ENCODE measurements at regions not wholly inside any gene's neighbourhood (a gene's known extent, or its start where the extent isn't known, plus 50 kb on each side); places are given as distances from the start of the nearest gene placed in this dataset.
"Not testable (repeated sequence)": the region's sequence is repeated elsewhere in the genome, so short reads cannot be mapped to it uniquely, and the experiment has no call there.

DNA sequence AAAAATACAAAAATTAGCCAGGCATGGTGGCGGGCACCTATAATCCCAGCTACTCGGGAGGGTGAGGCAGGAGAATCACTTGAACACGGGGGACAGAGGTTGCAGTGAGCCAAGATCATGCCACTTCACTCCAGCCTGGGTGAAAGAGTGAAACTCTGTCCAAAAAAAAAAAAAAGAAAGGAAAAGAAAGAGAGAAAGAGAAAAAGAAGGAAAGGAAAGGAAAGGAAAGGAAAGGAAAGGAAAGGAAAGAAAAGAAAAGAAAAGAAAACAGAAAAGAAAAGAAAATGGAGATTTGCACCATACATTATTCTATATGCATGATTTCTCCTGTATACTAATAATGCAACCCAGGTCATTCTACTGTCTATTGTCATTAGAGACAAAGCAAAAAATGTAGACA lies 421.5 kb downstream of the PCDH19 start:
- DNase-seq; H4K12ac ChIP-seq (ENCODE audit: low read depth, low read length); H3K4ac ChIP-seq (ENCODE audit: low read depth, low read length); H2BK120ac ChIP-seq (ENCODE audit: insufficient read depth, low read length, poor library complexity); H3K4me2 ChIP-seq (ENCODE audit: low read length); H2BK5ac ChIP-seq (ENCODE audit: low read depth, low read length, poor library complexity); H3K4me3 ChIP-seq (ENCODE audit: low read depth, low read length); H3K79me2 ChIP-seq (ENCODE audit: control insufficient read depth, insufficient read depth, low read length, poor library complexity); H2AK5ac ChIP-seq (ENCODE audit: low read length); H4K8ac ChIP-seq (ENCODE audit: low read depth, low read length); H3K9me3 ChIP-seq (ENCODE audit: insufficient read depth, low read depth, low read length); H3K36me3 ChIP-seq (ENCODE audit: control insufficient read depth in 1 of 2, insufficient read depth in 2 of 2, low read length in 2 of 2); H3K9ac ChIP-seq (ENCODE audit: low read length); H3K23ac ChIP-seq (ENCODE audit: low read length); H3K18ac ChIP-seq (ENCODE audit: low read length); H2BK12ac ChIP-seq (ENCODE audit: low read length); H2AFZ ChIP-seq (ENCODE audit: insufficient read depth, low read length, poor library complexity); H4K91ac ChIP-seq (ENCODE audit: low read depth, low read length); H3K27me3 ChIP-seq (ENCODE audit: insufficient read depth, low read length); H3K79me1 ChIP-seq (ENCODE audit: low read length); H3K4me1 ChIP-seq (ENCODE audit: control insufficient read depth in 1 of 2, insufficient read depth in 2 of 2, low read length in 2 of 2); H3K27ac ChIP-seq (ENCODE audit: low read depth, low read length); H3K14ac ChIP-seq (ENCODE audit: low read length): not testable (repeated sequence)
- WGBS (ENCODE audit: extremely low coverage, insufficient coverage, insufficient read length), result no CpG with 5 or more reads among the region's 3 CpGs

- WGBS (ENCODE audit: extremely low coverage, insufficient coverage, insufficient read length), result no CpG with 5 or more reads among the region's 3 CpGs
- Histone ChIP-seq H4K12ac (ENCODE audit: low read depth, low read length) (no peak overlapping the region), H3K9ac (ENCODE audit: low read length) (no peak overlapping the region)
Measured at GRCh38 chrX:99973572-99974226, 436.4 kb downstream of the PCDH19 start.

DNA sequence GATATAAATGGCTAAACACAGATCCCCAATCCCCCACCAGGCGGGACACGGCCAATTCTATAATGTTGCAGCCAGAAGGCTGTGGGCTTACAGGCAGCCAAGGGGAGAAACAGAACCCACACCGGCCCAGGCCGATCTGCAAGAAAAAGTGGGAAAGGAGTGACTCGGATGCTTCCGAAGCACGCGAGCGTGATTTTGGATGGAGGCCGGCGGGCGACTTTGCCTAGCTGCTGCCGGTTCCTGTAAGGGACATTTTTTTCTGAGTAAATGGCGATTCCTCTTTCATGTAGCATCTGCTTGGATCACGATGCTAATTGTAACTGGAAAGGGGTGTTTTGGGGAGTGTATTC lies 470.2 kb downstream of the PCDH19 start:
- H3K9me3 ChIP-seq (ENCODE audit: insufficient read depth, low read depth, low read length), result no peaks in the 10 kb centered on the region
- H3K9ac ChIP-seq (ENCODE audit: low read length), result no peak overlapping the region
- H2AK5ac ChIP-seq (ENCODE audit: low read length), result no peak overlapping the region
- no peaks in the 10 kb centered on the region for H3K36me3 ChIP-seq (ENCODE audit: control insufficient read depth in 1 of 2, insufficient read depth in 2 of 2, low read length in 2 of 2)
- H3K23ac ChIP-seq (ENCODE audit: low read length), result no peak overlapping the region
- no peak overlapping the region for H2BK12ac ChIP-seq (ENCODE audit: low read length)
- no peak overlapping the region for H3K4ac ChIP-seq (ENCODE audit: low read depth, low read length)
- H3K4me1 ChIP-seq (ENCODE audit: control insufficient read depth in 1 of 2, insufficient read depth in 2 of 2, low read length in 2 of 2), result no peaks in the 10 kb centered on the region
- H4K8ac ChIP-seq (ENCODE audit: low read depth, low read length), result no peak overlapping the region
- DNase-seq, result no peak
- no peaks in the 10 kb centered on the region for H3K79me2 ChIP-seq (ENCODE audit: control insufficient read depth, insufficient read depth, low read length, poor library complexity)
- no peak overlapping the region for H2BK5ac ChIP-seq (ENCODE audit: low read depth, low read length, poor library complexity)
- no peaks in the 10 kb centered on the region for H3K79me1 ChIP-seq (ENCODE audit: low read length)
- H4K12ac ChIP-seq (ENCODE audit: low read depth, low read length), result no peak overlapping the region
- H4K91ac ChIP-seq (ENCODE audit: low read depth, low read length), result no peak overlapping the region
- no peaks in the 10 kb centered on the region for H3K27me3 ChIP-seq (ENCODE audit: insufficient read depth, low read length)
- H3K27ac ChIP-seq (ENCODE audit: low read depth, low read length), result no peak overlapping the region
- no peak overlapping the region for H2AFZ ChIP-seq (ENCODE audit: insufficient read depth, low read length, poor library complexity)
- H3K4me2 ChIP-seq (ENCODE audit: low read length), result no peak overlapping the region
- H3K14ac ChIP-seq (ENCODE audit: low read length), result no peak overlapping the region
- no peak overlapping the region for H2BK120ac ChIP-seq (ENCODE audit: insufficient read depth, low read length, poor library complexity)
- no CpG with 5 or more reads among the region's 15 CpGs for WGBS (ENCODE audit: extremely low coverage, insufficient coverage, insufficient read length)
- no peak overlapping the region for H3K4me3 ChIP-seq (ENCODE audit: low read depth, low read length)
- no peak overlapping the region for H3K18ac ChIP-seq (ENCODE audit: low read length)

More at GRCh38 chrX:99973572-99974226, 436.4 kb downstream of the PCDH19 start:
- H3K27me3 ChIP-seq (ENCODE audit: insufficient read depth, low read length), result no peaks in the 10 kb centered on the region
- H2BK5ac ChIP-seq (ENCODE audit: low read depth, low read length, poor library complexity), result no peak overlapping the region
- no peak overlapping the region for H3K27ac ChIP-seq (ENCODE audit: low read depth, low read length)
- H3K4me1 ChIP-seq (ENCODE audit: control insufficient read depth in 1 of 2, insufficient read depth in 2 of 2, low read length in 2 of 2), result no peaks in the 10 kb centered on the region
- no peaks in the 10 kb centered on the region for H3K9me3 ChIP-seq (ENCODE audit: insufficient read depth, low read depth, low read length)
- no peaks in the 10 kb centered on the region for H3K79me2 ChIP-seq (ENCODE audit: control insufficient read depth, insufficient read depth, low read length, poor library complexity)
- no peaks in the 10 kb centered on the region for H3K79me1 ChIP-seq (ENCODE audit: low read length)
- H2BK120ac ChIP-seq (ENCODE audit: insufficient read depth, low read length, poor library complexity), result no peak overlapping the region
- H4K91ac ChIP-seq (ENCODE audit: low read depth, low read length), result no peak overlapping the region
- H2AK5ac ChIP-seq (ENCODE audit: low read length), result no peak overlapping the region
- H3K23ac ChIP-seq (ENCODE audit: low read length), result no peak overlapping the region
- no peak overlapping the region for H3K4me2 ChIP-seq (ENCODE audit: low read length)
- no peak overlapping the region for H3K4me3 ChIP-seq (ENCODE audit: low read depth, low read length)
- H3K36me3 ChIP-seq (ENCODE audit: control insufficient read depth in 1 of 2, insufficient read depth in 2 of 2, low read length in 2 of 2), result no peaks in the 10 kb centered on the region
- no peak overlapping the region for H3K4ac ChIP-seq (ENCODE audit: low read depth, low read length)
- no peak for DNase-seq
- H2BK12ac ChIP-seq (ENCODE audit: low read length), result no peak overlapping the region
- H3K14ac ChIP-seq (ENCODE audit: low read length), result no peak overlapping the region
- H4K8ac ChIP-seq (ENCODE audit: low read depth, low read length), result no peak overlapping the region
- no peak overlapping the region for H3K18ac ChIP-seq (ENCODE audit: low read length)
- H2AFZ ChIP-seq (ENCODE audit: insufficient read depth, low read length, poor library complexity), result no peak overlapping the region

DNA sequence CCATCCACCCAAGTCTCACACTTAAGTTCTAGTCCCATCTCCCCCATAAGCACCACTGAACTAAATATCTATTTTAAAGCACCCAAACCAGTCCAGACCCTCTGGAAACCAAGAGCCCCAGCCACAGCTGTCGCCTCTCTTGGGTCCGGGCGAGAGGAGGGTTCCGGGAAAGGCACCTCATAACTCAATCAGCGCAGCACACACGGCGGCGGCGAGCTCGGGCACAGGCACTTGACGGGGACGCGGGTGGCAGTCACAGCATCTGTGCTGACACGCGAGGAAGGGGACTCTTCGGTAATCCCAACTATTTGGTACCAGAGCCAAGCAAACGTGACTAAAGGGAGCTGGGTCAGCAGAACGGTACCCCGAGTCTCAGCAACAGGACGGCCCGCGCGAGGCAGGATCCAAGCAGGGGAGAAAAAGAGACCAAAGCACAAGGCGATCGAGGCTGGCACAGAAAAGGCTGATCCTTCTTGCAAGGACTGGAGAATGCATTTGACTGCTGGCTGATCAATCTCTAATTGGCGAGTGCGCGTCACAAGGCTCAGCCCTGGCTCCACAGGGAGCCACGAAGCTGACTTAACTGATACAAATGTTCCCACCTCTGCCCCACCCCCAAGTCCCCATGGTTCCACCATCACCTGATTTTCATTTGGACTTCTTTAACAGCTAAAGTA lies 470.7 kb downstream of the PCDH19 start:
- H3K4me3 ChIP-seq (ENCODE audit: low read depth, low read length); H3K14ac ChIP-seq (ENCODE audit: low read length); H3K36me3 ChIP-seq (ENCODE audit: control insufficient read depth in 1 of 2, insufficient read depth in 2 of 2, low read length in 2 of 2); H3K9ac ChIP-seq (ENCODE audit: low read length); H2BK120ac ChIP-seq (ENCODE audit: insufficient read depth, low read length, poor library complexity); H4K12ac ChIP-seq (ENCODE audit: low read depth, low read length); H2BK12ac ChIP-seq (ENCODE audit: low read length); H3K79me2 ChIP-seq (ENCODE audit: control insufficient read depth, insufficient read depth, low read length, poor library complexity); H3K18ac ChIP-seq (ENCODE audit: low read length); H3K79me1 ChIP-seq (ENCODE audit: low read length); H3K27me3 ChIP-seq (ENCODE audit: insufficient read depth, low read length); H2AFZ ChIP-seq (ENCODE audit: insufficient read depth, low read length, poor library complexity); H3K4me1 ChIP-seq (ENCODE audit: control insufficient read depth in 1 of 2, insufficient read depth in 2 of 2, low read length in 2 of 2); H3K9me3 ChIP-seq (ENCODE audit: insufficient read depth, low read depth, low read length); H3K4ac ChIP-seq (ENCODE audit: low read depth, low read length); DNase-seq; H3K27ac ChIP-seq (ENCODE audit: low read depth, low read length); H4K8ac ChIP-seq (ENCODE audit: low read depth, low read length); H2BK5ac ChIP-seq (ENCODE audit: low read depth, low read length, poor library complexity); H3K4me2 ChIP-seq (ENCODE audit: low read length); H4K91ac ChIP-seq (ENCODE audit: low read depth, low read length); H3K23ac ChIP-seq (ENCODE audit: low read length); H2AK5ac ChIP-seq (ENCODE audit: low read length): not testable (repeated sequence)
- WGBS (ENCODE audit: extremely low coverage, insufficient coverage, insufficient read length), result no CpG with 5 or more reads among the region's 29 CpGs
